ENCODE measurements at regions not wholly inside any gene's neighbourhood (a gene's known extent, or its start where the extent isn't known, plus 50 kb on each side); places are given as distances from the start of the nearest gene placed in this dataset.

GRCh38 chr6:145132709-145133108, 602.6 kb downstream of the EPM2A start:
- TF ChIP-seq, protein P1, sequence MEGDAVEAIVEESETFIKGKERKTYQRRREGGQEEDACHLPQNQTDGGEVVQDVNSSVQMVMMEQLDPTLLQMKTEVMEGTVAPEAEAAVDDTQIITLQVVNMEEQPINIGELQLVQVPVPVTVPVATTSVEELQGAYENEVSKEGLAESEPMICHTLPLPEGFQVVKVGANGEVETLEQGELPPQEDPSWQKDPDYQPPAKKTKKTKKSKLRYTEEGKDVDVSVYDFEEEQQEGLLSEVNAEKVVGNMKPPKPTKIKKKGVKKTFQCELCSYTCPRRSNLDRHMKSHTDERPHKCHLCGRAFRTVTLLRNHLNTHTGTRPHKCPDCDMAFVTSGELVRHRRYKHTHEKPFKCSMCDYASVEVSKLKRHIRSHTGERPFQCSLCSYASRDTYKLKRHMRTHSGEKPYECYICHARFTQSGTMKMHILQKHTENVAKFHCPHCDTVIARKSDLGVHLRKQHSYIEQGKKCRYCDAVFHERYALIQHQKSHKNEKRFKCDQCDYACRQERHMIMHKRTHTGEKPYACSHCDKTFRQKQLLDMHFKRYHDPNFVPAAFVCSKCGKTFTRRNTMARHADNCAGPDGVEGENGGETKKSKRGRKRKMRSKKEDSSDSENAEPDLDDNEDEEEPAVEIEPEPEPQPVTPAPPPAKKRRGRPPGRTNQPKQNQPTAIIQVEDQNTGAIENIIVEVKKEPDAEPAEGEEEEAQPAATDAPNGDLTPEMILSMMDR (IDR thresholded peaks at IDR 0.05) = no peak
- TF ChIP-seq POLR2AphosphoS5 (IDR thresholded peaks at IDR 0.05; ENCODE audit: insufficient read depth in 1 of 2, low read depth in 1 of 2) = no peak

Data from vagina (tissue), 2 donors.